K562 (cell line): ENCODE measurements at regions not wholly inside any gene's neighbourhood (a gene's known extent, or its start where the extent isn't known, plus 50 kb on each side); places are given as distances from the start of the nearest gene placed in this dataset.

Source experiments
- CBX3 ChIP-seq, 2 experiments: IDR thresholded peaks; 1 replicate in 1 of 2; 2 replicates in 1 of 2; pipeline ENCODE4 v1.6.1; 2012; ENCODE audit warnings: inconsistent platforms in 2 of 2, low read length in 2 of 2, borderline replicate concordance in 1 of 2, control low read depth in 1 of 2
- ESRRA ChIP-seq: fragments of 450-650 bp; IDR thresholded peaks from 2 replicates; pipeline ENCODE4 v1.6.1; 2014; ENCODE audit warnings: low read depth, mild to moderate bottlenecking, moderate library complexity, borderline replicate concordance
- HDAC6 ChIP-seq: IDR thresholded peaks from 2 replicates; pipeline ENCODE4 v1.6.1; 2012; ENCODE audit warnings: low read depth, mild to moderate bottlenecking, control low read depth, inconsistent platforms, low read length, moderate library complexity
- JUN ChIP-seq, 2 experiments: sonication (generic) in 1 of 2; formaldehyde crosslinking in 1 of 2; IDR thresholded peaks; 2 replicates each; pipeline versions ENCODE4 v1.6.1 to v1.8.0; 2012 to 2022; ENCODE audit warnings: borderline replicate concordance in 2 of 2, mild to moderate bottlenecking in 2 of 2, improper control_type of control experiment in 1 of 2, low read depth in 1 of 2, low read length in 1 of 2, missing genetic modification reagents in 1 of 2
- KDM1A ChIP-seq, 2 experiments: fragments of 450-650 bp; IDR thresholded peaks; 2 replicates each; pipeline ENCODE4 v1.6.1; 2016; ENCODE audit warnings: mild to moderate bottlenecking in 2 of 2
- LEF1 ChIP-seq: fragments of 450-650 bp; IDR thresholded peaks from 2 replicates; pipeline ENCODE4 v1.6.1; 2016; ENCODE audit warnings: mild to moderate bottlenecking
- RBM34 ChIP-seq: fragments of 200-400 bp; formaldehyde crosslinking; IDR thresholded peaks from 2 replicates; pipeline ENCODE4 v1.6.1; 2018; ENCODE audit warnings: low read length, borderline replicate concordance; ENCODE audit not compliant: insufficient read depth
- SNIP1 ChIP-seq: fragments of 450-650 bp; IDR thresholded peaks from 2 replicates; pipeline ENCODE4 v1.7.1; 2017; ENCODE audit warnings: low read depth, mild to moderate bottlenecking
- ZC3H8 ChIP-seq: fragments of 450-650 bp; IDR thresholded peaks from 2 replicates; pipeline ENCODE4 v1.6.1; 2017
- ZEB2 ChIP-seq: fragments of 450-650 bp; IDR thresholded peaks from 2 replicates; pipeline ENCODE4 v1.6.1; 2016
- ZFPM2 ChIP-seq: fragments of 250-450 bp; sonication (Bioruptor Pico); IDR thresholded peaks from 2 replicates; pipeline ENCODE4 v1.5.1; 2022; ENCODE audit warnings: mild to moderate bottlenecking
- ZNF212 ChIP-seq: fragments of 450-650 bp; formaldehyde crosslinking; IDR thresholded peaks from 2 replicates; pipeline ENCODE4 v1.4.0; 2020; ENCODE audit warnings: mild to moderate bottlenecking
- TF ChIP-seq, protein P1 (sequence below): sonication (generic); IDR thresholded peaks from 2 replicates; pipeline ENCODE4 v1.6.1; 2016
- TF ChIP-seq, protein P2 (sequence below): fragments of 250-450 bp; sonication (Bioruptor Pico); IDR thresholded peaks from 2 replicates; pipeline ENCODE4 v1.8.0; 2021; ENCODE audit warnings: moderate library complexity, mild to moderate bottlenecking, inconsistent platforms
- TF ChIP-seq, protein P3 (sequence below), 2 experiments: IDR thresholded peaks in 1 of 2; conservative IDR thresholded peaks in 1 of 2; 2 replicates each; pipeline ENCODE4 v1.6.1; 2016; ENCODE audit warnings: low read depth in 2 of 2, mild to moderate bottlenecking in 1 of 2, missing compliant biosample characterization in 1 of 2, missing genetic modification characterization in 1 of 2, moderate library complexity in 1 of 2
- TF ChIP-seq, protein P4 (sequence below): fragments of 250-450 bp; sonication (Bioruptor Pico); IDR thresholded peaks from 2 replicates; pipeline ENCODE4 v1.5.0; 2021; ENCODE audit warnings: mild to moderate bottlenecking, moderate library complexity
- TF ChIP-seq, protein P5 (sequence below): sonication (generic); formaldehyde crosslinking; IDR thresholded peaks from 2 replicates; pipeline ENCODE4 v1.4.0; 2020; ENCODE audit warnings: mild to moderate bottlenecking, missing genetic modification reagents

DNA sequence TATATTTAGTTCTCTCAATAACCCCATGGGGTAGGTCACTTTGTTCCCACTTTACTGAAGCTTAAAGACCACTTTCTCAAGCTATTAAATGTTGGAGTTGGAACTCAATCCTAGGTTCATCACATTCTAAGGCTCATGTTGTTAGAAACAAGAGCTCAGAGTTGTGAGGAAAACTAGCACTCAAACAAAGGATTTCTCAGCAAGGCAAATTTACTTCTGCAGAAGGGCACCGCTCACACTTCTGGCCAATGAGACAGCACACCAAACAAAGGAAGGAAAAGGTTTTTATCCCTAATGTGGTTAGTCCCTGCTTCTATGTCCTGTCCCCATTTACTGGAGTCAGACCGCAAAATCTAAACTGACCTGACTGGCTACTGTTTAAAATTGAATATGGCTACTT, 214.6 kb upstream of the PHF14 start (continued):
- TF ChIP-seq JUN (IDR thresholded peaks at IDR 0.05; ENCODE audit: borderline replicate concordance, low read depth, low read length) (no peak), JUN (CRISPR knock-in tag; IDR thresholded peaks at IDR 0.05; ENCODE audit: borderline replicate concordance) (no peak), ESRRA (no peak), CBX3 (IDR thresholded peaks at IDR 0.05; ENCODE audit: borderline replicate concordance in 1 of 2, low read length in 2 of 2) (peak in 1 of 2 experiments; percentile 100; a peak in 2 of 3 replicates), ZC3H8 (no peak), RBM34 (no peak), ZFPM2 (CRISPR knock-in tag) (no peak), SNIP1 (no peak), ZEB2 (peak; percentile 69), HDAC6 (no peak), ZNF212 (CRISPR knock-in tag) (no peak), KDM1A (IDR thresholded peaks at IDR 0.05) (no peak), LEF1 (peak; percentile 33; the same call in 1 of the 2 replicates)
- TF ChIP-seq, protein P1, sequence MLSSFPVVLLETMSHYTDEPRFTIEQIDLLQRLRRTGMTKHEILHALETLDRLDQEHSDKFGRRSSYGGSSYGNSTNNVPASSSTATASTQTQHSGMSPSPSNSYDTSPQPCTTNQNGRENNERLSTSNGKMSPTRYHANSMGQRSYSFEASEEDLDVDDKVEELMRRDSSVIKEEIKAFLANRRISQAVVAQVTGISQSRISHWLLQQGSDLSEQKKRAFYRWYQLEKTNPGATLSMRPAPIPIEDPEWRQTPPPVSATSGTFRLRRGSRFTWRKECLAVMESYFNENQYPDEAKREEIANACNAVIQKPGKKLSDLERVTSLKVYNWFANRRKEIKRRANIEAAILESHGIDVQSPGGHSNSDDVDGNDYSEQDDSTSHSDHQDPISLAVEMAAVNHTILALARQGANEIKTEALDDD: no peak
- TF ChIP-seq, protein P2, sequence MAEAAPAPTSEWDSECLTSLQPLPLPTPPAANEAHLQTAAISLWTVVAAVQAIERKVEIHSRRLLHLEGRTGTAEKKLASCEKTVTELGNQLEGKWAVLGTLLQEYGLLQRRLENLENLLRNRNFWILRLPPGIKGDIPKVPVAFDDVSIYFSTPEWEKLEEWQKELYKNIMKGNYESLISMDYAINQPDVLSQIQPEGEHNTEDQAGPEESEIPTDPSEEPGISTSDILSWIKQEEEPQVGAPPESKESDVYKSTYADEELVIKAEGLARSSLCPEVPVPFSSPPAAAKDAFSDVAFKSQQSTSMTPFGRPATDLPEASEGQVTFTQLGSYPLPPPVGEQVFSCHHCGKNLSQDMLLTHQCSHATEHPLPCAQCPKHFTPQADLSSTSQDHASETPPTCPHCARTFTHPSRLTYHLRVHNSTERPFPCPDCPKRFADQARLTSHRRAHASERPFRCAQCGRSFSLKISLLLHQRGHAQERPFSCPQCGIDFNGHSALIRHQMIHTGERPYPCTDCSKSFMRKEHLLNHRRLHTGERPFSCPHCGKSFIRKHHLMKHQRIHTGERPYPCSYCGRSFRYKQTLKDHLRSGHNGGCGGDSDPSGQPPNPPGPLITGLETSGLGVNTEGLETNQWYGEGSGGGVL (CRISPR knock-in tag): no peak
- TF ChIP-seq, protein P3, sequence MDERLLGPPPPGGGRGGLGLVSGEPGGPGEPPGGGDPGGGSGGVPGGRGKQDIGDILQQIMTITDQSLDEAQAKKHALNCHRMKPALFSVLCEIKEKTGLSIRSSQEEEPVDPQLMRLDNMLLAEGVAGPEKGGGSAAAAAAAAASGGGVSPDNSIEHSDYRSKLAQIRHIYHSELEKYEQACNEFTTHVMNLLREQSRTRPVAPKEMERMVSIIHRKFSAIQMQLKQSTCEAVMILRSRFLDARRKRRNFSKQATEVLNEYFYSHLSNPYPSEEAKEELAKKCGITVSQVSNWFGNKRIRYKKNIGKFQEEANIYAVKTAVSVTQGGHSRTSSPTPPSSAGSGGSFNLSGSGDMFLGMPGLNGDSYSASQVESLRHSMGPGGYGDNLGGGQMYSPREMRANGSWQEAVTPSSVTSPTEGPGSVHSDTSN (CRISPR knock-in tag; IDR thresholded peaks at IDR 0.05; ENCODE audit: low read depth): no peak
- TF ChIP-seq, protein P3 (tag; conservative IDR thresholded peaks at IDR 0.05; ENCODE audit: low read depth): no peak
- TF ChIP-seq, protein P4, sequence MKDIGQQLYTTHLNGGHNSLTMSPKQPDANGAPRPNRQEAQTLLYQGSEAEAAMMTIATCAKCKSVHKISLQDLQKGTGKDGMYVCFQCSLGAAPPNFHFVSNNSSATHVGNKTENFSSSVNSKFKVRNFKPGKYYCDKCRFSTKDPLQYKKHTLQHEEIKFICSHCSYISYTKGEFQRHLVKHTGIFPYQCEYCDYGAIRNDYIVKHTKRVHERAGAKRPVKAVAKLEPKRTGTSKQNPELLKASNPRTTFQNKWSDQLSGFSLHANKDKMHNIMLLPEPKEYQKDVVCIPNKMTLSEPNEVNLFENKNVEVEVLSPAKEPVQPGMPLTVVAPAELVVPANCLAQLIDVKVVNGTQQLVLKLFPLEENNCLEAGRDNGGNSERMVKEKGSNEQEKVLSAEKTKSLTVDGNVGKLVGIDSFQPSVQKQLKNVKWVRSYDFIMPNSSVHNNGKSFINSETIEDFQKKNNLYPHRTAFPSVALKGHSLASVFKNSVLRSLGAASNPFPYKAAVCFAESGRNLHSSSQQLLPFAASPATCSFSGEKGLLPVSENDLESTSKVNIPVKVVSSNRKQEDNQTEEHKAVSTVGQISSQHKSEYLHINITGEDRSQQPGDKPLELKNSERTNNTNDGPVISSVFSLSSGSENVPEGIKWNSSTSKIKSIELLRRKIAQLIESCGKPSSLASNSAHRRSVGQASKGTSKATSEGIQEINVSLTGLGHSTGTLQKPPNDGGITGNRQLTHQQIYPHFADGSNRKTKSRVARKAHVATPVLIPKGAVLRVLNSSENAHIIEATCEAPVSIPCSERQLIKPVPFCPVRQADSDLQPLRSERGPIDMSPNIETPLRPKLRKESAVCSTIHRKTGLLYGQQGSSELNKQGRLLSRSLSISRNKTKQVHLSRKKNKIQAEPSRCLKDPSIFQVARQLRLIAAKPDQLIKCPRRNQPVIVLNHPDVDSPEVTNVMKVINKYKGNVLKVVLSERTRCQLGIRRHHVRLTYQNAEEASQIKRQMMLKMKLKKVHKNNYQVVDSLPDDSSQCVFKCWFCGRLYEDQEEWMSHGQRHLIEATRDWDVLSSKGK: no peak
- TF ChIP-seq, protein P5, sequence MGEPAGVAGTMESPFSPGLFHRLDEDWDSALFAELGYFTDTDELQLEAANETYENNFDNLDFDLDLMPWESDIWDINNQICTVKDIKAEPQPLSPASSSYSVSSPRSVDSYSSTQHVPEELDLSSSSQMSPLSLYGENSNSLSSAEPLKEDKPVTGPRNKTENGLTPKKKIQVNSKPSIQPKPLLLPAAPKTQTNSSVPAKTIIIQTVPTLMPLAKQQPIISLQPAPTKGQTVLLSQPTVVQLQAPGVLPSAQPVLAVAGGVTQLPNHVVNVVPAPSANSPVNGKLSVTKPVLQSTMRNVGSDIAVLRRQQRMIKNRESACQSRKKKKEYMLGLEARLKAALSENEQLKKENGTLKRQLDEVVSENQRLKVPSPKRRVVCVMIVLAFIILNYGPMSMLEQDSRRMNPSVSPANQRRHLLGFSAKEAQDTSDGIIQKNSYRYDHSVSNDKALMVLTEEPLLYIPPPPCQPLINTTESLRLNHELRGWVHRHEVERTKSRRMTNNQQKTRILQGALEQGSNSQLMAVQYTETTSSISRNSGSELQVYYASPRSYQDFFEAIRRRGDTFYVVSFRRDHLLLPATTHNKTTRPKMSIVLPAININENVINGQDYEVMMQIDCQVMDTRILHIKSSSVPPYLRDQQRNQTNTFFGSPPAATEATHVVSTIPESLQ: no peak
